HL-60 (cell line): ENCODE measurements at regions not wholly inside any gene's neighbourhood (a gene's known extent, or its start where the extent isn't known, plus 50 kb on each side); places are given as distances from the start of the nearest gene placed in this dataset.

Source experiments
- POLR2AphosphoS5 ChIP-seq: IDR thresholded peaks from 2 replicates; pipeline ENCODE4 v1.6.1; 2012; ENCODE audit warnings: low read depth
- TF ChIP-seq, protein P1 (sequence below): IDR thresholded peaks from one replicate; pipeline ENCODE4 v1.5.1; 2011; ENCODE audit warnings: low read length, control low read depth, inconsistent platforms; ENCODE audit not compliant: insufficient read depth
- TF ChIP-seq, protein P2 (sequence below): IDR thresholded peaks from 2 replicates; pipeline ENCODE4 v1.6.1; 2012; ENCODE audit warnings: low read depth; ENCODE audit not compliant: insufficient replicate concordance

GRCh38 chr3:30266524-30266923 is 339.9 kb upstream of the TGFBR2 start:
- TF ChIP-seq, protein P1, sequence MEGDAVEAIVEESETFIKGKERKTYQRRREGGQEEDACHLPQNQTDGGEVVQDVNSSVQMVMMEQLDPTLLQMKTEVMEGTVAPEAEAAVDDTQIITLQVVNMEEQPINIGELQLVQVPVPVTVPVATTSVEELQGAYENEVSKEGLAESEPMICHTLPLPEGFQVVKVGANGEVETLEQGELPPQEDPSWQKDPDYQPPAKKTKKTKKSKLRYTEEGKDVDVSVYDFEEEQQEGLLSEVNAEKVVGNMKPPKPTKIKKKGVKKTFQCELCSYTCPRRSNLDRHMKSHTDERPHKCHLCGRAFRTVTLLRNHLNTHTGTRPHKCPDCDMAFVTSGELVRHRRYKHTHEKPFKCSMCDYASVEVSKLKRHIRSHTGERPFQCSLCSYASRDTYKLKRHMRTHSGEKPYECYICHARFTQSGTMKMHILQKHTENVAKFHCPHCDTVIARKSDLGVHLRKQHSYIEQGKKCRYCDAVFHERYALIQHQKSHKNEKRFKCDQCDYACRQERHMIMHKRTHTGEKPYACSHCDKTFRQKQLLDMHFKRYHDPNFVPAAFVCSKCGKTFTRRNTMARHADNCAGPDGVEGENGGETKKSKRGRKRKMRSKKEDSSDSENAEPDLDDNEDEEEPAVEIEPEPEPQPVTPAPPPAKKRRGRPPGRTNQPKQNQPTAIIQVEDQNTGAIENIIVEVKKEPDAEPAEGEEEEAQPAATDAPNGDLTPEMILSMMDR: no peak
- TF ChIP-seq, protein P2, sequence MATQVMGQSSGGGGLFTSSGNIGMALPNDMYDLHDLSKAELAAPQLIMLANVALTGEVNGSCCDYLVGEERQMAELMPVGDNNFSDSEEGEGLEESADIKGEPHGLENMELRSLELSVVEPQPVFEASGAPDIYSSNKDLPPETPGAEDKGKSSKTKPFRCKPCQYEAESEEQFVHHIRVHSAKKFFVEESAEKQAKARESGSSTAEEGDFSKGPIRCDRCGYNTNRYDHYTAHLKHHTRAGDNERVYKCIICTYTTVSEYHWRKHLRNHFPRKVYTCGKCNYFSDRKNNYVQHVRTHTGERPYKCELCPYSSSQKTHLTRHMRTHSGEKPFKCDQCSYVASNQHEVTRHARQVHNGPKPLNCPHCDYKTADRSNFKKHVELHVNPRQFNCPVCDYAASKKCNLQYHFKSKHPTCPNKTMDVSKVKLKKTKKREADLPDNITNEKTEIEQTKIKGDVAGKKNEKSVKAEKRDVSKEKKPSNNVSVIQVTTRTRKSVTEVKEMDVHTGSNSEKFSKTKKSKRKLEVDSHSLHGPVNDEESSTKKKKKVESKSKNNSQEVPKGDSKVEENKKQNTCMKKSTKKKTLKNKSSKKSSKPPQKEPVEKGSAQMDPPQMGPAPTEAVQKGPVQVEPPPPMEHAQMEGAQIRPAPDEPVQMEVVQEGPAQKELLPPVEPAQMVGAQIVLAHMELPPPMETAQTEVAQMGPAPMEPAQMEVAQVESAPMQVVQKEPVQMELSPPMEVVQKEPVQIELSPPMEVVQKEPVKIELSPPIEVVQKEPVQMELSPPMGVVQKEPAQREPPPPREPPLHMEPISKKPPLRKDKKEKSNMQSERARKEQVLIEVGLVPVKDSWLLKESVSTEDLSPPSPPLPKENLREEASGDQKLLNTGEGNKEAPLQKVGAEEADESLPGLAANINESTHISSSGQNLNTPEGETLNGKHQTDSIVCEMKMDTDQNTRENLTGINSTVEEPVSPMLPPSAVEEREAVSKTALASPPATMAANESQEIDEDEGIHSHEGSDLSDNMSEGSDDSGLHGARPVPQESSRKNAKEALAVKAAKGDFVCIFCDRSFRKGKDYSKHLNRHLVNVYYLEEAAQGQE: no peak
- TF ChIP-seq POLR2AphosphoS5: no peak
